ENCODE measurements at regions not wholly inside any gene's neighbourhood (a gene's known extent, or its start where the extent isn't known, plus 50 kb on each side); places are given as distances from the start of the nearest gene placed in this dataset.

DNA sequence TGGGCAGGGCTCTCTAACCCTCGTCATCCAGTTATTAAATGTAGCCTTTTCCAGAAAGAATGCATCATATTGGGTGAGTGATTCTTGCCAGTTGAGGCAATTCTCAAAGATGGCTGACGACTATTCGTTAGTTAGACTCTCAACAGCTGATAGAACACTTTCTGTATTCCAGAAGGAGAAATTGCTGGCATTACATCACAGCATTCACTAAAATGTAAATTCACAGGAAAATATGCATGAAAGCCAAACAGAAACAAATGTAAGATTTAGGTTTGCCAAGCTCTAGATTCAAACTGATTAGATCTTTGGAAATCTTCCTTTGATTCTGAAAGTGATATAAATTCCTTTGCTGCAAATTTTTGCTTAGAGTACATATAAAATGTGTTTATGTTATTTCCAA is 1501.0 kb downstream of the SI start:
- TF ChIP-seq, protein P1, sequence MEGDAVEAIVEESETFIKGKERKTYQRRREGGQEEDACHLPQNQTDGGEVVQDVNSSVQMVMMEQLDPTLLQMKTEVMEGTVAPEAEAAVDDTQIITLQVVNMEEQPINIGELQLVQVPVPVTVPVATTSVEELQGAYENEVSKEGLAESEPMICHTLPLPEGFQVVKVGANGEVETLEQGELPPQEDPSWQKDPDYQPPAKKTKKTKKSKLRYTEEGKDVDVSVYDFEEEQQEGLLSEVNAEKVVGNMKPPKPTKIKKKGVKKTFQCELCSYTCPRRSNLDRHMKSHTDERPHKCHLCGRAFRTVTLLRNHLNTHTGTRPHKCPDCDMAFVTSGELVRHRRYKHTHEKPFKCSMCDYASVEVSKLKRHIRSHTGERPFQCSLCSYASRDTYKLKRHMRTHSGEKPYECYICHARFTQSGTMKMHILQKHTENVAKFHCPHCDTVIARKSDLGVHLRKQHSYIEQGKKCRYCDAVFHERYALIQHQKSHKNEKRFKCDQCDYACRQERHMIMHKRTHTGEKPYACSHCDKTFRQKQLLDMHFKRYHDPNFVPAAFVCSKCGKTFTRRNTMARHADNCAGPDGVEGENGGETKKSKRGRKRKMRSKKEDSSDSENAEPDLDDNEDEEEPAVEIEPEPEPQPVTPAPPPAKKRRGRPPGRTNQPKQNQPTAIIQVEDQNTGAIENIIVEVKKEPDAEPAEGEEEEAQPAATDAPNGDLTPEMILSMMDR (IDR thresholded peaks at IDR 0.05): no peak
- no peak for TF ChIP-seq POLR2A (IDR thresholded peaks at IDR 0.05)

Data from heart left ventricle (tissue), 13 donors.